ENCODE measurements at regions not wholly inside any gene's neighbourhood (a gene's known extent, or its start where the extent isn't known, plus 50 kb on each side); places are given as distances from the start of the nearest gene placed in this dataset.

- Mint-ChIP-seq H3K36me3 (ENCODE audit: unreplicated experiment) (no peaks in the 10 kb centered on the region), H3K4me3 (ENCODE audit: unreplicated experiment) (no peak overlapping the region), H3K27me3 (ENCODE audit: unreplicated experiment) (no peaks in the 10 kb centered on the region), H3K4me1 (ENCODE audit: low read depth, unreplicated experiment) (no peaks in the 10 kb centered on the region), H3K27ac (ENCODE audit: unreplicated experiment) (no peak overlapping the region), H3K9me3 (ENCODE audit: unreplicated experiment) (peaks cover 1% of the 10 kb centered on the region)
- TF ChIP-seq CTCF (IDR thresholded peaks at IDR 0.05; ENCODE audit: partially characterized antibody, unreplicated experiment) = no peak
- DNase-seq = no peak
Observed at GRCh38 chr10:53619671-53620070, 847.1 kb upstream of the MBL2 start.

- Mint-ChIP-seq H3K9me3 (ENCODE audit: unreplicated experiment) (peaks cover 6% of the 10 kb centered on the region), H3K27me3 (ENCODE audit: unreplicated experiment) (no peaks in the 10 kb centered on the region), H3K36me3 (ENCODE audit: unreplicated experiment) (peaks cover 4% of the 10 kb centered on the region), H3K4me3 (ENCODE audit: unreplicated experiment) (no peak overlapping the region), H3K27ac (ENCODE audit: unreplicated experiment) (no peak overlapping the region), H3K4me1 (ENCODE audit: low read depth, unreplicated experiment) (peaks cover 10% of the 10 kb centered on the region)
- no peak for DNase-seq
- no peak for TF ChIP-seq CTCF (IDR thresholded peaks at IDR 0.05; ENCODE audit: partially characterized antibody, unreplicated experiment)
Observed at GRCh38 chr10:53607691-53608090, 835.1 kb upstream of the MBL2 start.

GRCh38 chr10:53606981-53607380, 834.4 kb upstream of the MBL2 start:
- Mint-ChIP-seq H3K27me3 (ENCODE audit: unreplicated experiment) (no peaks in the 10 kb centered on the region), H3K9me3 (ENCODE audit: unreplicated experiment) (peaks cover 6% of the 10 kb centered on the region), H3K27ac (ENCODE audit: unreplicated experiment) (no peak overlapping the region), H3K4me3 (ENCODE audit: unreplicated experiment) (no peak overlapping the region), H3K36me3 (ENCODE audit: unreplicated experiment) (peaks cover 3% of the 10 kb centered on the region), H3K4me1 (ENCODE audit: low read depth, unreplicated experiment) (peaks cover 10% of the 10 kb centered on the region)
- no peak for TF ChIP-seq CTCF (IDR thresholded peaks at IDR 0.05; ENCODE audit: partially characterized antibody, unreplicated experiment)
- no peak for DNase-seq

GRCh38 chr10:53601260-53601875, 828.8 kb upstream of the MBL2 start:
- H3K36me3 Mint-ChIP-seq (ENCODE audit: unreplicated experiment) = no peaks in the 10 kb centered on the region
- H3K4me1 Mint-ChIP-seq (ENCODE audit: low read depth, unreplicated experiment) = peaks cover 11% of the 10 kb centered on the region
- TF ChIP-seq CTCF (IDR thresholded peaks at IDR 0.05; ENCODE audit: partially characterized antibody, unreplicated experiment) = peak; percentile 84
- no peak overlapping the region for H3K27ac Mint-ChIP-seq (ENCODE audit: unreplicated experiment)
- H3K27me3 Mint-ChIP-seq (ENCODE audit: unreplicated experiment) = no peaks in the 10 kb centered on the region
- no peak for DNase-seq
- no peak overlapping the region for H3K4me3 Mint-ChIP-seq (ENCODE audit: unreplicated experiment)
- no peaks in the 10 kb centered on the region for H3K9me3 Mint-ChIP-seq (ENCODE audit: unreplicated experiment)

- TF ChIP-seq CTCF (IDR thresholded peaks at IDR 0.05; ENCODE audit: partially characterized antibody, unreplicated experiment) = no peak
- H3K9me3 Mint-ChIP-seq (ENCODE audit: unreplicated experiment) = peaks cover 2% of the 10 kb centered on the region
- H3K27me3 Mint-ChIP-seq (ENCODE audit: unreplicated experiment) = no peaks in the 10 kb centered on the region
- H3K4me3 Mint-ChIP-seq (ENCODE audit: unreplicated experiment) = no peak overlapping the region
- no peak for DNase-seq
- H3K36me3 Mint-ChIP-seq (ENCODE audit: unreplicated experiment) = no peaks in the 10 kb centered on the region
- no peak overlapping the region for H3K27ac Mint-ChIP-seq (ENCODE audit: unreplicated experiment)
- H3K4me1 Mint-ChIP-seq (ENCODE audit: low read depth, unreplicated experiment) = peaks cover 9% of the 10 kb centered on the region
Observed at GRCh38 chr10:53598914-53599313, 826.3 kb upstream of the MBL2 start.
